OCI-LY7 (cell line): ENCODE measurements at regions not wholly inside any gene's neighbourhood (a gene's known extent, or its start where the extent isn't known, plus 50 kb on each side); places are given as distances from the start of the nearest gene placed in this dataset.

Source experiments
- BruUV-seq: library from RNA; stranded (reverse); fragments of 400-500 nt; replicated peaks from 2 replicates; lab custom pipeline; 2021; lab: Mats Ljungman, UMichigan
- CTCF ChIA-PET: fragments of 300-600 bp; sonication (Branson Sonifier 250); formaldehyde crosslinking; loops from one replicate; lab custom pipeline; 2022; ENCODE audit warnings: antibody characterized with exemption; ENCODE audit not compliant: unreplicated experiment; lab: Charles Lee
- POLR2A ChIA-PET: fragments of 300-600 bp; sonication (Branson Sonifier 250); formaldehyde crosslinking; loops from one replicate; lab custom pipeline; 2022; ENCODE audit warnings: antibody characterized with exemption; lab: Charles Lee
- DNase-seq: peaks from one replicate; pipeline ENCODE4 v3.0.0-alpha.2; 2015; ENCODE audit warnings: low spot score
- H2AFZ ChIP-seq: fragments of 200-600 bp; sonication (generic), shearing (Covaris generic); 2 replicates; pipeline ENCODE4 v1.6.1; 2014; ENCODE audit warnings: mild to moderate bottlenecking, antibody characterized with exemption, low read length, moderate library complexity
- H3K27ac ChIP-seq: fragments of 200-600 bp; sonication (generic); 2 replicates; pipeline ENCODE4 v1.5.1; 2014; ENCODE audit warnings: mixed run types, low read depth, mild to moderate bottlenecking, moderate library complexity, low read length, inconsistent platforms; ENCODE audit not compliant: poor library complexity, severe bottlenecking
- H3K36me3 ChIP-seq: fragments of 200-600 bp; sonication (generic); 2 replicates; pipeline ENCODE4 v1.6.1; 2014; ENCODE audit warnings: mild to moderate bottlenecking, antibody characterized with exemption, low read length, moderate library complexity, mixed read lengths; ENCODE audit not compliant: insufficient read depth
- H3K4me1 ChIP-seq: fragments of 200-600 bp; sonication (generic); 2 replicates; pipeline ENCODE4 v1.5.1; 2014; ENCODE audit warnings: mild to moderate bottlenecking, low read length; ENCODE audit not compliant: insufficient read depth, poor library complexity, severe bottlenecking
- H3K4me2 ChIP-seq: fragments of 200-600 bp; sonication (generic); 2 replicates; pipeline ENCODE4 v1.6.1; 2014; ENCODE audit warnings: mild to moderate bottlenecking, low read length
- H3K4me3 ChIP-seq: fragments of 200-600 bp; sonication (generic); 2 replicates; pipeline ENCODE4 v1.5.1; 2014; ENCODE audit warnings: mild to moderate bottlenecking, low read depth, low read length; ENCODE audit not compliant: poor library complexity, severe bottlenecking
- H3K79me2 ChIP-seq: fragments of 200-600 bp; sonication (generic); 2 replicates; pipeline ENCODE4 v1.6.1; 2016; ENCODE audit warnings: low read depth, mild to moderate bottlenecking, low read length, moderate library complexity, mixed read lengths; ENCODE audit not compliant: insufficient read depth
- H3K9me2 ChIP-seq: fragments of 200-600 bp; sonication (generic); 2 replicates; pipeline ENCODE4 v1.6.1; 2016; ENCODE audit warnings: mild to moderate bottlenecking, low read length, mixed read lengths; ENCODE audit not compliant: insufficient read depth
- H3K9me3 ChIP-seq: fragments of 200-600 bp; sonication (generic); 2 replicates; pipeline ENCODE4 v1.6.1; 2014; ENCODE audit warnings: mild to moderate bottlenecking, mixed run types, low read length, mixed read lengths
- H4K20me1 ChIP-seq: fragments of 200-600 bp; sonication (generic); 2 replicates; pipeline ENCODE4 v1.6.1; 2014; ENCODE audit warnings: mild to moderate bottlenecking, antibody characterized with exemption, low read length, moderate library complexity, mixed read lengths; ENCODE audit not compliant: insufficient read depth
- EZH2phosphoT487 ChIP-seq: fragments of 200-600 bp; sonication (generic); IDR thresholded peaks from 2 replicates; pipeline ENCODE4 v1.6.1; 2018; ENCODE audit warnings: low read depth, borderline replicate concordance, mild to moderate bottlenecking, mixed run types, antibody characterized with exemption, low read length, moderate library complexity, mixed read lengths
- intact Hi-C: fragments of 100-400 bp; cut with micrococcal nuclease; formaldehyde crosslinking; loops from one replicate; pipeline ENCODE4 v1.10.0; 2022; ENCODE audit not compliant: unreplicated experiment
- TF ChIP-seq, protein P1 (sequence below): fragments of 200-600 bp; sonication (generic); conservative IDR thresholded peaks from 2 replicates; pipeline ENCODE4 v1.5.1; 2014; ENCODE audit warnings: mild to moderate bottlenecking, antibody characterized with exemption, low read length, moderate library complexity, mixed read lengths

GRCh38 chr20:6665621-6666355 is 101.7 kb upstream of the BMP2 start:
- intact Hi-C loops = no loop called here
- TF ChIP-seq, protein P1, sequence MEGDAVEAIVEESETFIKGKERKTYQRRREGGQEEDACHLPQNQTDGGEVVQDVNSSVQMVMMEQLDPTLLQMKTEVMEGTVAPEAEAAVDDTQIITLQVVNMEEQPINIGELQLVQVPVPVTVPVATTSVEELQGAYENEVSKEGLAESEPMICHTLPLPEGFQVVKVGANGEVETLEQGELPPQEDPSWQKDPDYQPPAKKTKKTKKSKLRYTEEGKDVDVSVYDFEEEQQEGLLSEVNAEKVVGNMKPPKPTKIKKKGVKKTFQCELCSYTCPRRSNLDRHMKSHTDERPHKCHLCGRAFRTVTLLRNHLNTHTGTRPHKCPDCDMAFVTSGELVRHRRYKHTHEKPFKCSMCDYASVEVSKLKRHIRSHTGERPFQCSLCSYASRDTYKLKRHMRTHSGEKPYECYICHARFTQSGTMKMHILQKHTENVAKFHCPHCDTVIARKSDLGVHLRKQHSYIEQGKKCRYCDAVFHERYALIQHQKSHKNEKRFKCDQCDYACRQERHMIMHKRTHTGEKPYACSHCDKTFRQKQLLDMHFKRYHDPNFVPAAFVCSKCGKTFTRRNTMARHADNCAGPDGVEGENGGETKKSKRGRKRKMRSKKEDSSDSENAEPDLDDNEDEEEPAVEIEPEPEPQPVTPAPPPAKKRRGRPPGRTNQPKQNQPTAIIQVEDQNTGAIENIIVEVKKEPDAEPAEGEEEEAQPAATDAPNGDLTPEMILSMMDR = no peak
- TF ChIP-seq EZH2phosphoT487 = no peak

GRCh38 chr20:6665161-6665560 is 102.3 kb upstream of the BMP2 start:
- Histone ChIP-seq H3K79me2 (no peaks in the 10 kb centered on the region), H3K36me3 (no peaks in the 10 kb centered on the region), H3K27ac (no peak overlapping the region), H3K4me1 (no peaks in the 10 kb centered on the region), H3K9me3 (no peaks in the 10 kb centered on the region), H3K4me3 (no peak overlapping the region), H4K20me1 (no peaks in the 10 kb centered on the region), H3K9me2 (no peaks in the 10 kb centered on the region), H2AFZ (no peak overlapping the region), H3K4me2 (no peak overlapping the region)
- TF ChIP-seq, protein P1 = no peak
- TF ChIP-seq EZH2phosphoT487 = no peak
- CTCF ChIA-PET = no interaction called here
- POLR2A ChIA-PET = no interaction called here
- DNase-seq = no peak
- intact Hi-C loops = no loop called here
- BruUV-seq = no TSS peak

More at GRCh38 chr20:6665621-6666355, 101.7 kb upstream of the BMP2 start:
- H3K4me3 ChIP-seq = no peak overlapping the region
- DNase-seq = no peak
- H3K4me1 ChIP-seq = no peaks in the 10 kb centered on the region
- no peaks in the 10 kb centered on the region for H3K79me2 ChIP-seq
- POLR2A ChIA-PET = interaction anchor here (1.1 to 1.7 kb wide), 2 partner anchors 11 to 12 kb away, joined by 4 to 5 read pairs; no protein-coding TSS in a partner anchor
- H4K20me1 ChIP-seq = no peaks in the 10 kb centered on the region
- H3K27ac ChIP-seq = no peak overlapping the region
- no peaks in the 10 kb centered on the region for H3K36me3 ChIP-seq
- H3K9me3 ChIP-seq = no peaks in the 10 kb centered on the region
- H3K4me2 ChIP-seq = no peak overlapping the region
- CTCF ChIA-PET = no interaction called here
- no peak overlapping the region for H2AFZ ChIP-seq
- H3K9me2 ChIP-seq = no peaks in the 10 kb centered on the region
- BruUV-seq = no TSS peak

GRCh38 chr20:6664574-6664973 is 102.9 kb upstream of the BMP2 start:
- Histone ChIP-seq H2AFZ (no peak overlapping the region), H3K36me3 (no peaks in the 10 kb centered on the region), H3K27ac (no peak overlapping the region), H3K4me3 (no peak overlapping the region), H3K4me1 (no peaks in the 10 kb centered on the region), H4K20me1 (no peaks in the 10 kb centered on the region), H3K79me2 (no peaks in the 10 kb centered on the region), H3K4me2 (no peak overlapping the region), H3K9me3 (no peaks in the 10 kb centered on the region), H3K9me2 (no peaks in the 10 kb centered on the region)
- TF ChIP-seq EZH2phosphoT487 = no peak
- TF ChIP-seq, protein P1 = no peak
- intact Hi-C loops = no loop called here
- ChIA-PET CTCF (no interaction called here), POLR2A (no interaction called here)
- no peak for DNase-seq
- no TSS peak for BruUV-seq
